ENCODE measurements at regions not wholly inside any gene's neighbourhood (a gene's known extent, or its start where the extent isn't known, plus 50 kb on each side); places are given as distances from the start of the nearest gene placed in this dataset.
"Not testable (repeated sequence)": the region's sequence is repeated elsewhere in the genome, so short reads cannot be mapped to it uniquely, and the experiment has no call there.

GRCh38 chr5:93933269-93933668, 191.9 kb upstream of the POU5F2 start:
- H3K27me3 ChIP-seq (ENCODE audit: control insufficient read depth in 1 of 2, insufficient read depth in 2 of 2, low read length in 2 of 2); H3K9ac ChIP-seq (ENCODE audit: low read length in 2 of 2); H3K4me1 ChIP-seq (ENCODE audit: control insufficient read depth, insufficient read depth, low read length); H3K4me3 ChIP-seq (ENCODE audit: low read length in 2 of 2); H3K9me3 ChIP-seq (ENCODE audit: control insufficient read depth in 2 of 2, low read length in 2 of 2); H3K36me3 ChIP-seq (ENCODE audit: control insufficient read depth in 2 of 2, insufficient read depth in 2 of 2, low read length in 2 of 2); H3K27ac ChIP-seq (ENCODE audit: low read length): not testable (repeated sequence)

- H3K9ac ChIP-seq (ENCODE audit: low read length in 2 of 2), result no peak overlapping the region
- H3K4me1 ChIP-seq (ENCODE audit: control insufficient read depth, insufficient read depth, low read length), result no peaks in the 10 kb centered on the region
- no peak overlapping the region for H3K4me3 ChIP-seq (ENCODE audit: low read length in 2 of 2)
- H3K9me3 ChIP-seq (ENCODE audit: control insufficient read depth in 2 of 2, low read length in 2 of 2), result peaks cover 0 to 2% of the 10 kb centered on the region in 2 donors
- no peak overlapping the region for H3K27ac ChIP-seq (ENCODE audit: low read length)
- H3K27me3 ChIP-seq (ENCODE audit: control insufficient read depth in 1 of 2, insufficient read depth in 2 of 2, low read length in 2 of 2), result no peaks in the 10 kb centered on the region
- no peaks in the 10 kb centered on the region for H3K36me3 ChIP-seq (ENCODE audit: control insufficient read depth in 2 of 2, insufficient read depth in 2 of 2, low read length in 2 of 2)
Observed at GRCh38 chr5:93930098-93930497, 188.7 kb upstream of the POU5F2 start.

- no peak overlapping the region for H3K4me3 ChIP-seq (ENCODE audit: low read length in 2 of 2)
- H3K4me1 ChIP-seq (ENCODE audit: control insufficient read depth, insufficient read depth, low read length), result no peaks in the 10 kb centered on the region
- H3K27ac ChIP-seq (ENCODE audit: low read length), result no peak overlapping the region
- H3K36me3 ChIP-seq (ENCODE audit: control insufficient read depth in 2 of 2, insufficient read depth in 2 of 2, low read length in 2 of 2), result no peaks in the 10 kb centered on the region
- H3K27me3 ChIP-seq (ENCODE audit: control insufficient read depth in 1 of 2, insufficient read depth in 2 of 2, low read length in 2 of 2), result no peaks in the 10 kb centered on the region
- H3K9me3 ChIP-seq (ENCODE audit: control insufficient read depth in 2 of 2, low read length in 2 of 2), result no peaks in the 10 kb centered on the region
- H3K9ac ChIP-seq (ENCODE audit: low read length in 2 of 2), result no peak overlapping the region
Observed at GRCh38 chr5:93929131-93929530, 187.7 kb upstream of the POU5F2 start.

GRCh38 chr5:93926831-93927620, 185.6 kb upstream of the POU5F2 start:
- H3K9ac ChIP-seq (ENCODE audit: low read length in 2 of 2), result no peak overlapping the region
- no peaks in the 10 kb centered on the region for H3K9me3 ChIP-seq (ENCODE audit: control insufficient read depth in 2 of 2, low read length in 2 of 2)
- no peaks in the 10 kb centered on the region for H3K36me3 ChIP-seq (ENCODE audit: control insufficient read depth in 2 of 2, insufficient read depth in 2 of 2, low read length in 2 of 2)
- H3K27me3 ChIP-seq (ENCODE audit: control insufficient read depth in 1 of 2, insufficient read depth in 2 of 2, low read length in 2 of 2), result no peaks in the 10 kb centered on the region
- H3K27ac ChIP-seq (ENCODE audit: low read length), result no peak overlapping the region
- no peaks in the 10 kb centered on the region for H3K4me1 ChIP-seq (ENCODE audit: control insufficient read depth, insufficient read depth, low read length)
- no peak overlapping the region for H3K4me3 ChIP-seq (ENCODE audit: low read length in 2 of 2)

- no peak overlapping the region for H3K9ac ChIP-seq (ENCODE audit: low read length in 2 of 2)
- no peak overlapping the region for H3K27ac ChIP-seq (ENCODE audit: low read length)
- no peaks in the 10 kb centered on the region for H3K4me1 ChIP-seq (ENCODE audit: control insufficient read depth, insufficient read depth, low read length)
- H3K36me3 ChIP-seq (ENCODE audit: control insufficient read depth in 2 of 2, insufficient read depth in 2 of 2, low read length in 2 of 2), result no peaks in the 10 kb centered on the region
- no peaks in the 10 kb centered on the region for H3K9me3 ChIP-seq (ENCODE audit: control insufficient read depth in 2 of 2, low read length in 2 of 2)
- H3K27me3 ChIP-seq (ENCODE audit: control insufficient read depth in 1 of 2, insufficient read depth in 2 of 2, low read length in 2 of 2), result no peaks in the 10 kb centered on the region
- no peak overlapping the region for H3K4me3 ChIP-seq (ENCODE audit: low read length in 2 of 2)
Observed at GRCh38 chr5:93925321-93925720, 183.9 kb upstream of the POU5F2 start.

GRCh38 chr5:93924628-93925027, 183.2 kb upstream of the POU5F2 start:
- Histone ChIP-seq H3K9me3 (ENCODE audit: control insufficient read depth in 2 of 2, low read length in 2 of 2) (no peaks in the 10 kb centered on the region), H3K27ac (ENCODE audit: low read length) (no peak overlapping the region), H3K27me3 (ENCODE audit: control insufficient read depth in 1 of 2, insufficient read depth in 2 of 2, low read length in 2 of 2) (no peaks in the 10 kb centered on the region), H3K36me3 (ENCODE audit: control insufficient read depth in 2 of 2, insufficient read depth in 2 of 2, low read length in 2 of 2) (no peaks in the 10 kb centered on the region), H3K9ac (ENCODE audit: low read length in 2 of 2) (no peak overlapping the region), H3K4me3 (ENCODE audit: low read length in 2 of 2) (no peak overlapping the region), H3K4me1 (ENCODE audit: control insufficient read depth, insufficient read depth, low read length) (no peaks in the 10 kb centered on the region)

- H3K4me3 ChIP-seq (ENCODE audit: low read length in 2 of 2), result no peak overlapping the region
- no peaks in the 10 kb centered on the region for H3K27me3 ChIP-seq (ENCODE audit: control insufficient read depth in 1 of 2, insufficient read depth in 2 of 2, low read length in 2 of 2)
- H3K36me3 ChIP-seq (ENCODE audit: control insufficient read depth in 2 of 2, insufficient read depth in 2 of 2, low read length in 2 of 2), result no peaks in the 10 kb centered on the region
- H3K9me3 ChIP-seq (ENCODE audit: control insufficient read depth in 2 of 2, low read length in 2 of 2), result no peaks in the 10 kb centered on the region
- no peaks in the 10 kb centered on the region for H3K4me1 ChIP-seq (ENCODE audit: control insufficient read depth, insufficient read depth, low read length)
- H3K9ac ChIP-seq (ENCODE audit: low read length in 2 of 2), result no peak overlapping the region
- no peak overlapping the region for H3K27ac ChIP-seq (ENCODE audit: low read length)
Observed at GRCh38 chr5:93922551-93922950, 181.2 kb upstream of the POU5F2 start.

GRCh38 chr5:93921001-93921400, 179.6 kb upstream of the POU5F2 start:
- Histone ChIP-seq H3K36me3 (ENCODE audit: control insufficient read depth in 2 of 2, insufficient read depth in 2 of 2, low read length in 2 of 2) (no peaks in the 10 kb centered on the region), H3K9ac (ENCODE audit: low read length in 2 of 2) (no peak overlapping the region), H3K4me1 (ENCODE audit: control insufficient read depth, insufficient read depth, low read length) (no peaks in the 10 kb centered on the region), H3K27ac (ENCODE audit: low read length) (no peak overlapping the region), H3K9me3 (ENCODE audit: control insufficient read depth in 2 of 2, low read length in 2 of 2) (no peaks in the 10 kb centered on the region), H3K27me3 (ENCODE audit: control insufficient read depth in 1 of 2, insufficient read depth in 2 of 2, low read length in 2 of 2) (no peaks in the 10 kb centered on the region), H3K4me3 (ENCODE audit: low read length in 2 of 2) (no peak overlapping the region)

GRCh38 chr5:93916872-93917271, 175.5 kb upstream of the POU5F2 start:
- Histone ChIP-seq H3K9me3 (ENCODE audit: control insufficient read depth in 2 of 2, low read length in 2 of 2) (no peaks in the 10 kb centered on the region), H3K9ac (ENCODE audit: low read length in 2 of 2) (no peak overlapping the region), H3K27ac (ENCODE audit: low read length) (no peak overlapping the region), H3K4me3 (ENCODE audit: low read length in 2 of 2) (no peak overlapping the region), H3K27me3 (ENCODE audit: control insufficient read depth in 1 of 2, insufficient read depth in 2 of 2, low read length in 2 of 2) (no peaks in the 10 kb centered on the region), H3K4me1 (ENCODE audit: control insufficient read depth, insufficient read depth, low read length) (no peaks in the 10 kb centered on the region), H3K36me3 (ENCODE audit: control insufficient read depth in 2 of 2, insufficient read depth in 2 of 2, low read length in 2 of 2) (no peaks in the 10 kb centered on the region)

- H3K9me3 ChIP-seq (ENCODE audit: control insufficient read depth in 2 of 2, low read length in 2 of 2), result no peaks in the 10 kb centered on the region
- H3K27ac ChIP-seq (ENCODE audit: low read length), result no peak overlapping the region
- H3K9ac ChIP-seq (ENCODE audit: low read length in 2 of 2), result no peak overlapping the region
- H3K27me3 ChIP-seq (ENCODE audit: control insufficient read depth in 1 of 2, insufficient read depth in 2 of 2, low read length in 2 of 2), result no peaks in the 10 kb centered on the region
- H3K4me3 ChIP-seq (ENCODE audit: low read length in 2 of 2), result no peak overlapping the region
- H3K4me1 ChIP-seq (ENCODE audit: control insufficient read depth, insufficient read depth, low read length), result no peaks in the 10 kb centered on the region
- H3K36me3 ChIP-seq (ENCODE audit: control insufficient read depth in 2 of 2, insufficient read depth in 2 of 2, low read length in 2 of 2), result no peaks in the 10 kb centered on the region
Observed at GRCh38 chr5:93915142-93915553, 173.7 kb upstream of the POU5F2 start.

GRCh38 chr5:93911609-93912008, 170.2 kb upstream of the POU5F2 start:
- no peak overlapping the region for H3K27ac ChIP-seq (ENCODE audit: low read length)
- H3K27me3 ChIP-seq (ENCODE audit: control insufficient read depth in 1 of 2, insufficient read depth in 2 of 2, low read length in 2 of 2), result no peaks in the 10 kb centered on the region
- H3K4me3 ChIP-seq (ENCODE audit: low read length in 2 of 2), result no peak overlapping the region
- no peaks in the 10 kb centered on the region for H3K36me3 ChIP-seq (ENCODE audit: control insufficient read depth in 2 of 2, insufficient read depth in 2 of 2, low read length in 2 of 2)
- H3K9ac ChIP-seq (ENCODE audit: low read length in 2 of 2), result no peak overlapping the region
- H3K9me3 ChIP-seq (ENCODE audit: control insufficient read depth in 2 of 2, low read length in 2 of 2), result no peaks in the 10 kb centered on the region
- H3K4me1 ChIP-seq (ENCODE audit: control insufficient read depth, insufficient read depth, low read length), result no peaks in the 10 kb centered on the region
